ENCODE measurements at regions not wholly inside any gene's neighbourhood (a gene's known extent, or its start where the extent isn't known, plus 50 kb on each side); places are given as distances from the start of the nearest gene placed in this dataset.

DNA sequence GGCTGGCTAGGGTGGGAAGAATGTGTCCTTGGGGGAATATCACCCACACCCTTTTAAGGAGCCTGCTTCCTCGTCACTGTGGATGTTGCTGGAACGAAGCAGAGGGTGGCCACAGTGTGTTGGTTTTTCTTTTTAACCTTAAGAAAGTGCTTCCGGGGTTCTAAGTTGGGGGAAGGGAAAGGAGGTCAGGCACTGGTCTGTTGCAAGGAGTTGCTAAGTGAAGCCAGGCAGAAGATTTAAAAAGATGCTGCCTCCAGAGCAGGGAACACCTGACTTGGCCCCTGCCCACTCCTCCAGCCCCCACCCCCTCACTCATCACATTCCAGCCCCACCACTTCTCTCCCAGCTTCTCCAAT is 213.1 kb downstream of the EMX2 start:
- Histone ChIP-seq H3K4me3 (no peak overlapping the region), H3K27me3 (ENCODE audit: insufficient read depth) (no peaks in the 10 kb centered on the region), H3F3A (replicated peaks; ENCODE audit: low read depth) (no peaks in the 10 kb centered on the region), H4K20me1 (replicated peaks; ENCODE audit: insufficient read depth) (no peaks in the 10 kb centered on the region), H3K36me3 (ENCODE audit: insufficient read depth) (no peaks in the 10 kb centered on the region), H3K4me1 (ENCODE audit: insufficient read depth) (no peaks in the 10 kb centered on the region), H3K79me2 (replicated peaks; ENCODE audit: insufficient read depth) (no peaks in the 10 kb centered on the region), H3K4me2 (no peak overlapping the region), H2AFZ (no peak overlapping the region), H3K27ac (ENCODE audit: low read depth) (no peak overlapping the region), H3K9me2 (ENCODE audit: insufficient read depth) (no peaks in the 10 kb centered on the region)
- no peak overlapping the region for H3K4me3 Mint-ChIP-seq
- DNase-seq (ENCODE audit: low spot score) (peak; percentile 14), ATAC-seq (peak; percentile 45)
- no peaks in the 10 kb centered on the region for H3K9me3 Mint-ChIP-seq
- TF ChIP-seq, protein P1, sequence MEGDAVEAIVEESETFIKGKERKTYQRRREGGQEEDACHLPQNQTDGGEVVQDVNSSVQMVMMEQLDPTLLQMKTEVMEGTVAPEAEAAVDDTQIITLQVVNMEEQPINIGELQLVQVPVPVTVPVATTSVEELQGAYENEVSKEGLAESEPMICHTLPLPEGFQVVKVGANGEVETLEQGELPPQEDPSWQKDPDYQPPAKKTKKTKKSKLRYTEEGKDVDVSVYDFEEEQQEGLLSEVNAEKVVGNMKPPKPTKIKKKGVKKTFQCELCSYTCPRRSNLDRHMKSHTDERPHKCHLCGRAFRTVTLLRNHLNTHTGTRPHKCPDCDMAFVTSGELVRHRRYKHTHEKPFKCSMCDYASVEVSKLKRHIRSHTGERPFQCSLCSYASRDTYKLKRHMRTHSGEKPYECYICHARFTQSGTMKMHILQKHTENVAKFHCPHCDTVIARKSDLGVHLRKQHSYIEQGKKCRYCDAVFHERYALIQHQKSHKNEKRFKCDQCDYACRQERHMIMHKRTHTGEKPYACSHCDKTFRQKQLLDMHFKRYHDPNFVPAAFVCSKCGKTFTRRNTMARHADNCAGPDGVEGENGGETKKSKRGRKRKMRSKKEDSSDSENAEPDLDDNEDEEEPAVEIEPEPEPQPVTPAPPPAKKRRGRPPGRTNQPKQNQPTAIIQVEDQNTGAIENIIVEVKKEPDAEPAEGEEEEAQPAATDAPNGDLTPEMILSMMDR (conservative IDR thresholded peaks at IDR 0.05; ENCODE audit: low read depth in 2 of 2): no peak
- TF ChIP-seq ZNF331 (CRISPR knock-in tag; IDR thresholded peaks at IDR 0.05; ENCODE audit: low read depth) (no peak), JUNB (IDR thresholded peaks at IDR 0.05; ENCODE audit: unreplicated experiment) (no peak), EZH2 (IDR thresholded peaks at IDR 0.05; ENCODE audit: low read depth, unreplicated experiment) (no peak), POLR2AphosphoS5 (IDR thresholded peaks at IDR 0.05; ENCODE audit: low read depth) (no peak), STAT1 (IDR thresholded peaks at IDR 0.05; ENCODE audit: unreplicated experiment) (no peak), EZH2phosphoT487 (IDR thresholded peaks at IDR 0.05; ENCODE audit: unreplicated experiment) (no peak), NANOG (IDR thresholded peaks at IDR 0.05; ENCODE audit: borderline replicate concordance) (no peak), ZNF114 (CRISPR knock-in tag; IDR thresholded peaks at IDR 0.05) (no peak), CREB1 (CRISPR knock-in tag; IDR thresholded peaks at IDR 0.05; ENCODE audit: low read depth) (no peak)
- TF ChIP-seq, protein P2, sequence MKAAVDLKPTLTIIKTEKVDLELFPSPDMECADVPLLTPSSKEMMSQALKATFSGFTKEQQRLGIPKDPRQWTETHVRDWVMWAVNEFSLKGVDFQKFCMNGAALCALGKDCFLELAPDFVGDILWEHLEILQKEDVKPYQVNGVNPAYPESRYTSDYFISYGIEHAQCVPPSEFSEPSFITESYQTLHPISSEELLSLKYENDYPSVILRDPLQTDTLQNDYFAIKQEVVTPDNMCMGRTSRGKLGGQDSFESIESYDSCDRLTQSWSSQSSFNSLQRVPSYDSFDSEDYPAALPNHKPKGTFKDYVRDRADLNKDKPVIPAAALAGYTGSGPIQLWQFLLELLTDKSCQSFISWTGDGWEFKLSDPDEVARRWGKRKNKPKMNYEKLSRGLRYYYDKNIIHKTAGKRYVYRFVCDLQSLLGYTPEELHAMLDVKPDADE (IDR thresholded peaks at IDR 0.05): no peak
- TF ChIP-seq, protein P3, sequence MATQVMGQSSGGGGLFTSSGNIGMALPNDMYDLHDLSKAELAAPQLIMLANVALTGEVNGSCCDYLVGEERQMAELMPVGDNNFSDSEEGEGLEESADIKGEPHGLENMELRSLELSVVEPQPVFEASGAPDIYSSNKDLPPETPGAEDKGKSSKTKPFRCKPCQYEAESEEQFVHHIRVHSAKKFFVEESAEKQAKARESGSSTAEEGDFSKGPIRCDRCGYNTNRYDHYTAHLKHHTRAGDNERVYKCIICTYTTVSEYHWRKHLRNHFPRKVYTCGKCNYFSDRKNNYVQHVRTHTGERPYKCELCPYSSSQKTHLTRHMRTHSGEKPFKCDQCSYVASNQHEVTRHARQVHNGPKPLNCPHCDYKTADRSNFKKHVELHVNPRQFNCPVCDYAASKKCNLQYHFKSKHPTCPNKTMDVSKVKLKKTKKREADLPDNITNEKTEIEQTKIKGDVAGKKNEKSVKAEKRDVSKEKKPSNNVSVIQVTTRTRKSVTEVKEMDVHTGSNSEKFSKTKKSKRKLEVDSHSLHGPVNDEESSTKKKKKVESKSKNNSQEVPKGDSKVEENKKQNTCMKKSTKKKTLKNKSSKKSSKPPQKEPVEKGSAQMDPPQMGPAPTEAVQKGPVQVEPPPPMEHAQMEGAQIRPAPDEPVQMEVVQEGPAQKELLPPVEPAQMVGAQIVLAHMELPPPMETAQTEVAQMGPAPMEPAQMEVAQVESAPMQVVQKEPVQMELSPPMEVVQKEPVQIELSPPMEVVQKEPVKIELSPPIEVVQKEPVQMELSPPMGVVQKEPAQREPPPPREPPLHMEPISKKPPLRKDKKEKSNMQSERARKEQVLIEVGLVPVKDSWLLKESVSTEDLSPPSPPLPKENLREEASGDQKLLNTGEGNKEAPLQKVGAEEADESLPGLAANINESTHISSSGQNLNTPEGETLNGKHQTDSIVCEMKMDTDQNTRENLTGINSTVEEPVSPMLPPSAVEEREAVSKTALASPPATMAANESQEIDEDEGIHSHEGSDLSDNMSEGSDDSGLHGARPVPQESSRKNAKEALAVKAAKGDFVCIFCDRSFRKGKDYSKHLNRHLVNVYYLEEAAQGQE (IDR thresholded peaks at IDR 0.05; ENCODE audit: unreplicated experiment): no peak
- TF ChIP-seq, protein P4, sequence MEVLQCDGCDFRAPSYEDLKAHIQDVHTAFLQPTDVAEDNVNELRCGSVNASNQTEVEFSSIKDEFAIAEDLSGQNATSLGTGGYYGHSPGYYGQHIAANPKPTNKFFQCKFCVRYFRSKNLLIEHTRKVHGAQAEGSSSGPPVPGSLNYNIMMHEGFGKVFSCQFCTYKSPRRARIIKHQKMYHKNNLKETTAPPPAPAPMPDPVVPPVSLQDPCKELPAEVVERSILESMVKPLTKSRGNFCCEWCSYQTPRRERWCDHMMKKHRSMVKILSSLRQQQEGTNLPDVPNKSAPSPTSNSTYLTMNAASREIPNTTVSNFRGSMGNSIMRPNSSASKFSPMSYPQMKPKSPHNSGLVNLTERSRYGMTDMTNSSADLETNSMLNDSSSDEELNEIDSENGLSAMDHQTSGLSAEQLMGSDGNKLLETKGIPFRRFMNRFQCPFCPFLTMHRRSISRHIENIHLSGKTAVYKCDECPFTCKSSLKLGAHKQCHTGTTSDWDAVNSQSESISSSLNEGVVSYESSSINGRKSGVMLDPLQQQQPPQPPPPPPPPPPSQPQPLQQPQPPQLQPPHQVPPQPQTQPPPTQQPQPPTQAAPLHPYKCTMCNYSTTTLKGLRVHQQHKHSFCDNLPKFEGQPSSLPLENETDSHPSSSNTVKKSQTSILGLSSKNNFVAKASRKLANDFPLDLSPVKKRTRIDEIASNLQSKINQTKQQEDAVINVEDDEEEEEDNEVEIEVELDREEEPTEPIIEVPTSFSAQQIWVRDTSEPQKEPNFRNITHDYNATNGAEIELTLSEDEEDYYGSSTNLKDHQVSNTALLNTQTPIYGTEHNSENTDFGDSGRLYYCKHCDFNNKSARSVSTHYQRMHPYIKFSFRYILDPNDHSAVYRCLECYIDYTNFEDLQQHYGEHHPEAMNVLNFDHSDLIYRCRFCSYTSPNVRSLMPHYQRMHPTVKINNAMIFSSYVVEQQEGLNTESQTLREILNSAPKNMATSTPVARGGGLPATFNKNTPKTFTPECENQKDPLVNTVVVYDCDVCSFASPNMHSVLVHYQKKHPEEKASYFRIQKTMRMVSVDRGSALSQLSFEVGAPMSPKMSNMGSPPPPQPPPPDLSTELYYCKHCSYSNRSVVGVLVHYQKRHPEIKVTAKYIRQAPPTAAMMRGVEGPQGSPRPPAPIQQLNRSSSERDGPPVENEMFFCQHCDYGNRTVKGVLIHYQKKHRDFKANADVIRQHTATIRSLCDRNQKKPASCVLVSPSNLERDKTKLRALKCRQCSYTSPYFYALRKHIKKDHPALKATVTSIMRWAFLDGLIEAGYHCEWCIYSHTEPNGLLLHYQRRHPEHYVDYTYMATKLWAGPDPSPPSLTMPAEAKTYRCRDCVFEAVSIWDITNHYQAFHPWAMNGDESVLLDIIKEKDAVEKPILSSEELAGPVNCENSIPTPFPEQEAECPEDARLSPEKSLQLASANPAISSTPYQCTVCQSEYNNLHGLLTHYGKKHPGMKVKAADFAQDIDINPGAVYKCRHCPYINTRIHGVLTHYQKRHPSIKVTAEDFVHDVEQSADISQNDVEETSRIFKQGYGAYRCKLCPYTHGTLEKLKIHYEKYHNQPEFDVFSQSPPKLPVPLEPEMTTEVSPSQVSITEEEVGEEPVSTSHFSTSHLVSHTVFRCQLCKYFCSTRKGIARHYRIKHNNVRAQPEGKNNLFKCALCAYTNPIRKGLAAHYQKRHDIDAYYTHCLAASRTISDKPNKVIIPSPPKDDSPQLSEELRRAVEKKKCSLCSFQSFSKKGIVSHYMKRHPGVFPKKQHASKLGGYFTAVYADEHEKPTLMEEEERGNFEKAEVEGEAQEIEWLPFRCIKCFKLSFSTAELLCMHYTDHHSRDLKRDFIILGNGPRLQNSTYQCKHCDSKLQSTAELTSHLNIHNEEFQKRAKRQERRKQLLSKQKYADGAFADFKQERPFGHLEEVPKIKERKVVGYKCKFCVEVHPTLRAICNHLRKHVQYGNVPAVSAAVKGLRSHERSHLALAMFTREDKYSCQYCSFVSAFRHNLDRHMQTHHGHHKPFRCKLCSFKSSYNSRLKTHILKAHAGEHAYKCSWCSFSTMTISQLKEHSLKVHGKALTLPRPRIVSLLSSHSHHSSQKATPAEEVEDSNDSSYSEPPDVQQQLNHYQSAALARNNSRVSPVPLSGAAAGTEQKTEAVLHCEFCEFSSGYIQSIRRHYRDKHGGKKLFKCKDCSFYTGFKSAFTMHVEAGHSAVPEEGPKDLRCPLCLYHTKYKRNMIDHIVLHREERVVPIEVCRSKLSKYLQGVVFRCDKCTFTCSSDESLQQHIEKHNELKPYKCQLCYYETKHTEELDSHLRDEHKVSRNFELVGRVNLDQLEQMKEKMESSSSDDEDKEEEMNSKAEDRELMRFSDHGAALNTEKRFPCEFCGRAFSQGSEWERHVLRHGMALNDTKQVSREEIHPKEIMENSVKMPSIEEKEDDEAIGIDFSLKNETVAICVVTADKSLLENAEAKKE (CRISPR knock-in tag; IDR thresholded peaks at IDR 0.05): no peak
- H3K36me3 Mint-ChIP-seq (ENCODE audit: low read depth): no peaks in the 10 kb centered on the region
- no peak overlapping the region for H3K27ac Mint-ChIP-seq
- H3K4me1 Mint-ChIP-seq: peaks cover 5% of the 10 kb centered on the region
- peaks cover 2% of the 10 kb centered on the region for H3K27me3 Mint-ChIP-seq (ENCODE audit: insufficient read depth, low read depth, poor library complexity)

Measured in GM23338 (cell line).